ENCODE measurements at regions not wholly inside any gene's neighbourhood (a gene's known extent, or its start where the extent isn't known, plus 50 kb on each side); places are given as distances from the start of the nearest gene placed in this dataset.
"Not testable (repeated sequence)": the region's sequence is repeated elsewhere in the genome, so short reads cannot be mapped to it uniquely, and the experiment has no call there.

GRCh38 chr18:46229641-46230040 is 125.5 kb downstream of the HAUS1 start:
- TF ChIP-seq, protein P1, sequence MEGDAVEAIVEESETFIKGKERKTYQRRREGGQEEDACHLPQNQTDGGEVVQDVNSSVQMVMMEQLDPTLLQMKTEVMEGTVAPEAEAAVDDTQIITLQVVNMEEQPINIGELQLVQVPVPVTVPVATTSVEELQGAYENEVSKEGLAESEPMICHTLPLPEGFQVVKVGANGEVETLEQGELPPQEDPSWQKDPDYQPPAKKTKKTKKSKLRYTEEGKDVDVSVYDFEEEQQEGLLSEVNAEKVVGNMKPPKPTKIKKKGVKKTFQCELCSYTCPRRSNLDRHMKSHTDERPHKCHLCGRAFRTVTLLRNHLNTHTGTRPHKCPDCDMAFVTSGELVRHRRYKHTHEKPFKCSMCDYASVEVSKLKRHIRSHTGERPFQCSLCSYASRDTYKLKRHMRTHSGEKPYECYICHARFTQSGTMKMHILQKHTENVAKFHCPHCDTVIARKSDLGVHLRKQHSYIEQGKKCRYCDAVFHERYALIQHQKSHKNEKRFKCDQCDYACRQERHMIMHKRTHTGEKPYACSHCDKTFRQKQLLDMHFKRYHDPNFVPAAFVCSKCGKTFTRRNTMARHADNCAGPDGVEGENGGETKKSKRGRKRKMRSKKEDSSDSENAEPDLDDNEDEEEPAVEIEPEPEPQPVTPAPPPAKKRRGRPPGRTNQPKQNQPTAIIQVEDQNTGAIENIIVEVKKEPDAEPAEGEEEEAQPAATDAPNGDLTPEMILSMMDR (tag by site-specific recombination; IDR thresholded peaks at IDR 0.05): not testable (repeated sequence)
- TF ChIP-seq SETDB1 (IDR thresholded peaks at IDR 0.05; ENCODE audit: insufficient read length, low read length); ZNF639 (tag by site-specific recombination; IDR thresholded peaks at IDR 0.05): not testable (repeated sequence)
- TF ChIP-seq, protein P2, sequence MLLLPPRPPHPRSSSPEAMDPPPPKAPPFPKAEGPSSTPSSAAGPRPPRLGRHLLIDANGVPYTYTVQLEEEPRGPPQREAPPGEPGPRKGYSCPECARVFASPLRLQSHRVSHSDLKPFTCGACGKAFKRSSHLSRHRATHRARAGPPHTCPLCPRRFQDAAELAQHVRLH (tag by site-specific recombination; IDR thresholded peaks at IDR 0.05): not testable (repeated sequence)
